HL-60 (cell line): ENCODE measurements at regions not wholly inside any gene's neighbourhood (a gene's known extent, or its start where the extent isn't known, plus 50 kb on each side); places are given as distances from the start of the nearest gene placed in this dataset.

ENCODE experiments used
- DNase-seq, 2 experiments: peaks; one replicate each; pipeline ENCODE4 v3.0.0-alpha.2; 2010 to 2020; ENCODE audit warnings: low read depth in 1 of 2, low spot score in 1 of 2
- H3K27ac ChIP-seq: fragments of 250-450 bp; sonication (Bioruptor Pico); replicated peaks from 2 replicates; pipeline ENCODE4 v1.5.1; 2020; ENCODE audit warnings: mild to moderate bottlenecking, moderate library complexity
- H3K27me3 ChIP-seq: fragments of 250-450 bp; sonication (Bioruptor Pico); 2 replicates; pipeline ENCODE4 v1.5.1; 2021; ENCODE audit warnings: mild to moderate bottlenecking, moderate library complexity; ENCODE audit not compliant: insufficient read depth, poor library complexity, severe bottlenecking
- H3K4me3 ChIP-seq: replicated peaks from 2 replicates; pipeline ENCODE4 v1.5.1; 2011; ENCODE audit warnings: mild to moderate bottlenecking, control low read depth, low read length; ENCODE audit not compliant: insufficient read depth
- GABPA ChIP-seq: IDR thresholded peaks from 2 replicates; pipeline ENCODE4 v1.6.1; 2012; ENCODE audit warnings: low read depth
- POLR2AphosphoS5 ChIP-seq: IDR thresholded peaks from 2 replicates; pipeline ENCODE4 v1.6.1; 2012; ENCODE audit warnings: low read depth
- SPI1 ChIP-seq: IDR thresholded peaks from 2 replicates; pipeline ENCODE4 v1.6.1; 2012; ENCODE audit warnings: low read depth, mild to moderate bottlenecking, borderline replicate concordance
- TF ChIP-seq, protein P1 (sequence below): IDR thresholded peaks from one replicate; pipeline ENCODE4 v1.5.1; 2011; ENCODE audit warnings: low read length, control low read depth, inconsistent platforms; ENCODE audit not compliant: insufficient read depth
- TF ChIP-seq, protein P2 (sequence below): IDR thresholded peaks from 2 replicates; pipeline ENCODE4 v1.6.1; 2012; ENCODE audit warnings: low read depth; ENCODE audit not compliant: insufficient replicate concordance

DNA sequence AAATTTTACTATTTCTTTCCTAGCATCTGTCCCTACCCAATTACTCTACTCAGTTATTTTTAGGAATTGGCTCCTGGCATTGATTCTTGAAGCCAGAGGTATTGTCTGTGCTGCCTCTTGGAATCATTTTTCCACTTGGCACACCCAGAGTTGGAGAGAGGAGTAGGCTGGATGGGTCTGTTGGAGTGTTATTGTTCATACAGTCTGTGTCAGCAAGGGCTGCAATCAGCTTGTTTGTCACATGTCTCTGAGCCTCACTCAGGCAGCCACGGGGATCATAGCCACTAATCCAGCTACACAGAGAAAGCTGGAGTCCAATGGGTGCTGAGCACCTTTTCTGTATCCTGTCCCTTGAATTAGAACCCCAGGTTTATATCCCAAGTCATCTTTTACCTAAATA lies 176.0 kb upstream of the DYRK2 start:
- Histone ChIP-seq H3K27me3 (peaks cover 3% of the 10 kb centered on the region), H3K27ac (no peak overlapping the region), H3K4me3 (no peak overlapping the region)
- TF ChIP-seq POLR2AphosphoS5: no peak
- TF ChIP-seq SPI1: no peak
- no peak for TF ChIP-seq GABPA
- TF ChIP-seq, protein P1, sequence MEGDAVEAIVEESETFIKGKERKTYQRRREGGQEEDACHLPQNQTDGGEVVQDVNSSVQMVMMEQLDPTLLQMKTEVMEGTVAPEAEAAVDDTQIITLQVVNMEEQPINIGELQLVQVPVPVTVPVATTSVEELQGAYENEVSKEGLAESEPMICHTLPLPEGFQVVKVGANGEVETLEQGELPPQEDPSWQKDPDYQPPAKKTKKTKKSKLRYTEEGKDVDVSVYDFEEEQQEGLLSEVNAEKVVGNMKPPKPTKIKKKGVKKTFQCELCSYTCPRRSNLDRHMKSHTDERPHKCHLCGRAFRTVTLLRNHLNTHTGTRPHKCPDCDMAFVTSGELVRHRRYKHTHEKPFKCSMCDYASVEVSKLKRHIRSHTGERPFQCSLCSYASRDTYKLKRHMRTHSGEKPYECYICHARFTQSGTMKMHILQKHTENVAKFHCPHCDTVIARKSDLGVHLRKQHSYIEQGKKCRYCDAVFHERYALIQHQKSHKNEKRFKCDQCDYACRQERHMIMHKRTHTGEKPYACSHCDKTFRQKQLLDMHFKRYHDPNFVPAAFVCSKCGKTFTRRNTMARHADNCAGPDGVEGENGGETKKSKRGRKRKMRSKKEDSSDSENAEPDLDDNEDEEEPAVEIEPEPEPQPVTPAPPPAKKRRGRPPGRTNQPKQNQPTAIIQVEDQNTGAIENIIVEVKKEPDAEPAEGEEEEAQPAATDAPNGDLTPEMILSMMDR: no peak
- TF ChIP-seq, protein P2, sequence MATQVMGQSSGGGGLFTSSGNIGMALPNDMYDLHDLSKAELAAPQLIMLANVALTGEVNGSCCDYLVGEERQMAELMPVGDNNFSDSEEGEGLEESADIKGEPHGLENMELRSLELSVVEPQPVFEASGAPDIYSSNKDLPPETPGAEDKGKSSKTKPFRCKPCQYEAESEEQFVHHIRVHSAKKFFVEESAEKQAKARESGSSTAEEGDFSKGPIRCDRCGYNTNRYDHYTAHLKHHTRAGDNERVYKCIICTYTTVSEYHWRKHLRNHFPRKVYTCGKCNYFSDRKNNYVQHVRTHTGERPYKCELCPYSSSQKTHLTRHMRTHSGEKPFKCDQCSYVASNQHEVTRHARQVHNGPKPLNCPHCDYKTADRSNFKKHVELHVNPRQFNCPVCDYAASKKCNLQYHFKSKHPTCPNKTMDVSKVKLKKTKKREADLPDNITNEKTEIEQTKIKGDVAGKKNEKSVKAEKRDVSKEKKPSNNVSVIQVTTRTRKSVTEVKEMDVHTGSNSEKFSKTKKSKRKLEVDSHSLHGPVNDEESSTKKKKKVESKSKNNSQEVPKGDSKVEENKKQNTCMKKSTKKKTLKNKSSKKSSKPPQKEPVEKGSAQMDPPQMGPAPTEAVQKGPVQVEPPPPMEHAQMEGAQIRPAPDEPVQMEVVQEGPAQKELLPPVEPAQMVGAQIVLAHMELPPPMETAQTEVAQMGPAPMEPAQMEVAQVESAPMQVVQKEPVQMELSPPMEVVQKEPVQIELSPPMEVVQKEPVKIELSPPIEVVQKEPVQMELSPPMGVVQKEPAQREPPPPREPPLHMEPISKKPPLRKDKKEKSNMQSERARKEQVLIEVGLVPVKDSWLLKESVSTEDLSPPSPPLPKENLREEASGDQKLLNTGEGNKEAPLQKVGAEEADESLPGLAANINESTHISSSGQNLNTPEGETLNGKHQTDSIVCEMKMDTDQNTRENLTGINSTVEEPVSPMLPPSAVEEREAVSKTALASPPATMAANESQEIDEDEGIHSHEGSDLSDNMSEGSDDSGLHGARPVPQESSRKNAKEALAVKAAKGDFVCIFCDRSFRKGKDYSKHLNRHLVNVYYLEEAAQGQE: no peak
- no peak for DNase-seq

DNA sequence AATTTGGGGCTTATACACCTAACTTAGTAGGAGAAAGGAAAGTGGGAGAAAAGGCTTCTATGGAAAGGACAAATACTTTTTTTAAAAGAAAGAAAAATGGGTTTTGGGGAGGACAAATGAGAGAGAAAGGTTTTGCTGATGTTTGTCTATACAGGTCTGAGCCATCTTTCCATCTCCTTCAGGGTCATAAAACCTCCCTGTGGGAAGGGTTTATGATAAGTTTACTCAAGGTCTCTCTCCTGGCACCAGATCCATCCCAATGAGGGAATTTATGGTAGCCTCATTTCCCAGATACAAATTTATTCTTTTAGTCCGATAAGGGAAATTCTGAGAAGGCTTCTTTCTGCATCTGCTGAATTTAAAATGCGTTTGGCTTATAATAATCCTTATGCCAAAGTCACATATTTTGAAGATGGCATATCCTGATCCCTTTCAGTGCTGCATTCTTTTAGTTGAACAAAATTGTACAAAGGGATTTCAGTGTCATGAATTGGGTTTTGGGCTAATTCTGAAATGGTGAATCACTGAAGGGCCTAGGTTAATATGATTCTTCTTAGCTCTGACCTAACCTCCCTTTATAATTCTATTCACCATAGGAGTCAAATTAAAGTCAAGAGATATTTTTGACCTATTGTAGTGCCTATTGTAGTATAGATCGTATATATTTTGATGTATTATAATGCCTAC lies 173.5 kb upstream of the DYRK2 start:
- peaks cover 3% of the 10 kb centered on the region for H3K27me3 ChIP-seq
- TF ChIP-seq GABPA: no peak
- TF ChIP-seq, protein P2: no peak
- no peak for TF ChIP-seq SPI1
- TF ChIP-seq, protein P1: no peak
- no peak for TF ChIP-seq POLR2AphosphoS5
- DNase-seq: no peak

DNA sequence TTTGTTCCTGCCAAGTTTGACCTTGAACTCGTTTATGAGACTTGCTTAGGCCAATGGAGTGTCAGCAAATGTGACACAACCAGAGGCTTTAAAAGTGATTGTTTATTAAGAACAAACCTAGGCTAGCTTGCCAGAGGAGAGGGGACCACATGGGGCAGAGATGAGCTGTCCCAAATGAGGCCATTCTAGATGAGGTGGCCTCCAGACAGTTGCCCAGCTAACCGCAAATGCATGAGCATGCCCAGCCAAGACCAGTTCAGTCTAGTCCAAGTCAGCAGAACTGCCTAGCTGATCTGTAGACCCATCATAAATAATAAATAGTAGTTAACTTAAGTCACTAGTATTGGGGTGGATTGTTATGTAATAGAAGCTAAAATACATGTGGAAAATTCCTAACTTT lies 172.8 kb upstream of the DYRK2 start:
- Histone ChIP-seq H3K4me3 (no peak overlapping the region), H3K27me3 (peaks cover 3% of the 10 kb centered on the region), H3K27ac (no peak overlapping the region)
- TF ChIP-seq, protein P2: no peak
- TF ChIP-seq, protein P1: no peak
- TF ChIP-seq GABPA: no peak
- TF ChIP-seq POLR2AphosphoS5: no peak
- no peak for TF ChIP-seq SPI1
- DNase-seq: no peak

More for the DNA sequence above, 173.5 kb upstream of the DYRK2 start:
- Histone ChIP-seq H3K4me3 (no peak overlapping the region), H3K27ac (no peak overlapping the region)
